Astrocyte (in vitro differentiated cells and primary cell): ENCODE measurements at regions not wholly inside any gene's neighbourhood (a gene's known extent, or its start where the extent isn't known, plus 50 kb on each side); places are given as distances from the start of the nearest gene placed in this dataset.

Experiments used
- DNase-seq: peaks from one replicate; pipeline ENCODE4 v3.0.0-alpha.2; 2010; ENCODE audit warnings: low read depth
- FAIRE-seq: peaks from 2 replicates; lab custom pipeline; 2011; peaks lifted over from hg19 to GRCh38; lab: Jason Lieb, UNC
- H2AFZ ChIP-seq: 2 replicates; pipeline ENCODE4 v1.6.0; 2012; ENCODE audit warnings: low read depth, low read length, inconsistent platforms
- H3K27ac ChIP-seq: 2 replicates; pipeline ENCODE4 v1.5.1; 2011; ENCODE audit warnings: low read depth, low read length, inconsistent platforms
- H3K27me3 ChIP-seq: 2 replicates; pipeline ENCODE4 v1.6.0; 2011; ENCODE audit warnings: low read length, inconsistent platforms; ENCODE audit not compliant: insufficient read depth
- H3K36me3 ChIP-seq: 2 replicates; pipeline ENCODE4 v1.5.1; 2011; ENCODE audit warnings: low read length, inconsistent platforms; ENCODE audit not compliant: insufficient read depth
- H3K4me1 ChIP-seq: 2 replicates; pipeline ENCODE4 v1.5.1; 2011; ENCODE audit warnings: low read length, inconsistent platforms; ENCODE audit not compliant: insufficient read depth
- H3K4me2 ChIP-seq: 2 replicates; pipeline ENCODE4 v1.6.0; 2012; ENCODE audit warnings: low read length, inconsistent platforms
- H3K4me3 ChIP-seq: 2 replicates; pipeline ENCODE4 v1.5.1; 2011; ENCODE audit warnings: low read depth, mild to moderate bottlenecking, low read length, inconsistent platforms; ENCODE audit not compliant: insufficient read depth
- H3K79me2 ChIP-seq: 2 replicates; pipeline ENCODE4 v1.6.0; 2012; ENCODE audit warnings: mild to moderate bottlenecking, low read length, inconsistent platforms; ENCODE audit not compliant: insufficient read depth
- H3K9ac ChIP-seq: 2 replicates; pipeline ENCODE4 v1.6.0; 2012; ENCODE audit warnings: mild to moderate bottlenecking, low read length, inconsistent platforms
- H3K9me3 ChIP-seq: 2 replicates; pipeline ENCODE4 v1.5.1; 2012; ENCODE audit warnings: low read depth, mild to moderate bottlenecking, low read length, inconsistent platforms; ENCODE audit not compliant: insufficient read depth
- H4K20me1 ChIP-seq: 2 replicates; pipeline ENCODE4 v1.6.0; 2012; ENCODE audit warnings: low read length, inconsistent platforms; ENCODE audit not compliant: insufficient read depth
- H3K27ac Mint-ChIP-seq: one replicate; pipeline ENCODE4 v1.8.0; 2021; ENCODE audit warnings: mild to moderate bottlenecking, mixed read lengths; ENCODE audit not compliant: unreplicated experiment
- H3K27me3 Mint-ChIP-seq: one replicate; pipeline ENCODE4 v1.8.0; 2021; ENCODE audit warnings: low read depth, mixed read lengths; ENCODE audit not compliant: unreplicated experiment
- H3K36me3 Mint-ChIP-seq: one replicate; pipeline ENCODE4 v1.8.0; 2021; ENCODE audit warnings: low read depth, mixed read lengths; ENCODE audit not compliant: unreplicated experiment
- H3K4me1 Mint-ChIP-seq: one replicate; pipeline ENCODE4 v1.8.0; 2021; ENCODE audit warnings: low read depth, mixed read lengths; ENCODE audit not compliant: unreplicated experiment
- H3K4me3 Mint-ChIP-seq: one replicate; pipeline ENCODE4 v1.8.0; 2021; ENCODE audit warnings: mild to moderate bottlenecking, moderate library complexity, mixed read lengths; ENCODE audit not compliant: unreplicated experiment
- H3K9me3 Mint-ChIP-seq: one replicate; pipeline ENCODE4 v1.8.0; 2021; ENCODE audit warnings: mild to moderate bottlenecking, mixed read lengths; ENCODE audit not compliant: unreplicated experiment
- CTCF ChIP-seq: IDR thresholded peaks from 2 replicates; pipeline ENCODE4 v1.5.1; 2011; ENCODE audit warnings: low read depth, mild to moderate bottlenecking, inconsistent platforms, low read length, moderate library complexity; ENCODE audit not compliant: insufficient read depth
- EZH2 ChIP-seq: IDR thresholded peaks from 2 replicates; pipeline ENCODE4 v1.6.1; 2012; ENCODE audit warnings: mild to moderate bottlenecking, low read length, inconsistent platforms; ENCODE audit not compliant: insufficient read depth

GRCh38 chrX:39677978-39678791 is 419.6 kb downstream of the BCOR start:
- DNase-seq (no peak), FAIRE-seq (no peak)
- Mint-ChIP-seq H3K27me3 (peaks cover 14% of the 10 kb centered on the region), H3K4me1 (no peaks in the 10 kb centered on the region), H3K9me3 (no peaks in the 10 kb centered on the region), H3K4me3 (no peak overlapping the region), H3K27ac (no peak overlapping the region), H3K36me3 (no peaks in the 10 kb centered on the region)
- no peaks in the 10 kb centered on the region for H3K4me1 ChIP-seq
- H4K20me1 ChIP-seq, result no peaks in the 10 kb centered on the region
- H3K79me2 ChIP-seq, result no peaks in the 10 kb centered on the region
- no peak for TF ChIP-seq EZH2
- no peak for TF ChIP-seq CTCF
- no peak overlapping the region for H3K9ac ChIP-seq
- H2AFZ ChIP-seq, result no peak overlapping the region
- no peak overlapping the region for H3K4me3 ChIP-seq
- H3K9me3 ChIP-seq, result no peaks in the 10 kb centered on the region
- no peaks in the 10 kb centered on the region for H3K36me3 ChIP-seq
- no peak overlapping the region for H3K4me2 ChIP-seq
- H3K27ac ChIP-seq, result no peak overlapping the region
- H3K27me3 ChIP-seq, result no peaks in the 10 kb centered on the region

- FAIRE-seq (no peak), DNase-seq (no peak)
These were observed 418.8 kb downstream of the BCOR start for GRCh38 chrX:39678914-39679313.

More at GRCh38 chrX:39678914-39679313, 418.8 kb downstream of the BCOR start:
- Histone ChIP-seq H3K9me3 (no peaks in the 10 kb centered on the region), H3K36me3 (no peaks in the 10 kb centered on the region), H3K9ac (no peak overlapping the region), H3K4me3 (no peak overlapping the region), H3K27me3 (no peaks in the 10 kb centered on the region), H3K4me1 (no peaks in the 10 kb centered on the region), H3K4me2 (no peak overlapping the region), H3K79me2 (no peaks in the 10 kb centered on the region), H4K20me1 (no peaks in the 10 kb centered on the region), H2AFZ (no peak overlapping the region), H3K27ac (no peak overlapping the region)
- no peaks in the 10 kb centered on the region for H3K9me3 Mint-ChIP-seq
- H3K27me3 Mint-ChIP-seq, result peaks cover 10% of the 10 kb centered on the region
- no peaks in the 10 kb centered on the region for H3K36me3 Mint-ChIP-seq
- TF ChIP-seq CTCF, result no peak
- no peak for TF ChIP-seq EZH2
- H3K27ac Mint-ChIP-seq, result no peak overlapping the region
- H3K4me3 Mint-ChIP-seq, result no peak overlapping the region
- H3K4me1 Mint-ChIP-seq, result no peaks in the 10 kb centered on the region
